Left lung (tissue), 4 donors: ENCODE measurements at regions not wholly inside any gene's neighbourhood (a gene's known extent, or its start where the extent isn't known, plus 50 kb on each side); places are given as distances from the start of the nearest gene placed in this dataset.

Experiments
- ATAC-seq: fragments of 200-7000 bp; cut with Tn5 transposase; one replicate; pipeline ENCODE4 v1.9.1; 2020; ENCODE audit warnings: moderate library complexity
- DNase-seq, 4 donors: peaks; one replicate each; pipeline ENCODE4 v3.0.0-alpha.2; 2013 to 2020
- H3K27ac ChIP-seq, 2 donors: fragments of 200-600 bp; sonication (generic) in 1 of 2; one replicate each; pipeline versions ENCODE4 v1.5.0 to v1.8.0; 2020 to 2021
- H3K27me3 ChIP-seq, 2 donors: fragments of 200-600 bp; sonication (generic) in 1 of 2; one replicate each; pipeline versions ENCODE4 v1.5.0 to v1.8.0; 2020 to 2021
- H3K36me3 ChIP-seq, 2 donors: fragments of 200-600 bp; sonication (generic) in 1 of 2; one replicate each; pipeline versions ENCODE4 v1.5.0 to v1.8.0; 2020 to 2021
- H3K4me1 ChIP-seq, 2 donors: fragments of 200-600 bp; one replicate each; pipeline ENCODE4 v1.8.0; 2021
- H3K4me3 ChIP-seq, 2 donors: fragments of 200-600 bp; sonication (generic) in 1 of 2; one replicate each; pipeline versions ENCODE4 v1.5.0 to v1.8.0; 2020 to 2021; ENCODE audit warnings: mild to moderate bottlenecking in 1 of 2
- H3K9me3 ChIP-seq, 2 donors: fragments of 200-600 bp; sonication (generic) in 1 of 2; one replicate each; pipeline versions ENCODE4 v1.5.0 to v1.8.0; 2020 to 2021
- CTCF ChIP-seq, 2 donors: fragments of 200-600 bp; sonication (generic) in 1 of 2; IDR thresholded peaks; one replicate each; pipeline versions ENCODE4 v1.5.0 to v1.8.0; 2021; ENCODE audit warnings: antibody characterized with exemption in 2 of 2
- intact Hi-C, 2 donors: fragments of 100-400 bp; cut with DNase I; formaldehyde crosslinking; loops; one replicate each; pipeline versions ENCODE4 v1.11.2 to v1.14.2; 2022
- donor health status: DM: no; HTN: yes; CAD: no.
- donor health status: DM: no; HTN: no; CAD: no.

GRCh38 chr20:55057779-55058415 is 582.5 kb downstream of the DOK5 start:
- Histone ChIP-seq H3K36me3 (no peaks in the 10 kb centered on the region), H3K27me3 (no peaks in the 10 kb centered on the region), H3K9me3 (peaks cover 0 to 4% of the 10 kb centered on the region in 2 donors), H3K27ac (no peak overlapping the region), H3K4me1 (no peaks in the 10 kb centered on the region), H3K4me3 (no peak overlapping the region)
- intact Hi-C loops, result no loop called here
- ATAC-seq, result no peak
- no peak for DNase-seq
- peak in 1 of 2 donors; percentile 19 for TF ChIP-seq CTCF (IDR thresholded peaks at IDR 0.05)

- Histone ChIP-seq H3K9me3 (no peaks in the 10 kb centered on the region), H3K27ac (no peak overlapping the region), H3K36me3 (no peaks in the 10 kb centered on the region), H3K4me3 (no peak overlapping the region), H3K4me1 (no peaks in the 10 kb centered on the region), H3K27me3 (no peaks in the 10 kb centered on the region)
- DNase-seq (no peak), ATAC-seq (no peak)
- no peak for TF ChIP-seq CTCF (IDR thresholded peaks at IDR 0.05)
- intact Hi-C loops, result no loop called here
These were observed 579.1 kb downstream of the DOK5 start for GRCh38 chr20:55054453-55054852.

- TF ChIP-seq CTCF (IDR thresholded peaks at IDR 0.05), result no peak
These were observed 578.0 kb downstream of the DOK5 start for GRCh38 chr20:55053389-55053788.

GRCh38 chr20:55052459-55052858 is 577.1 kb downstream of the DOK5 start:
- H3K9me3 ChIP-seq, result no peaks in the 10 kb centered on the region

More at GRCh38 chr20:55053389-55053788, 578.0 kb downstream of the DOK5 start:
- no peaks in the 10 kb centered on the region for H3K9me3 ChIP-seq
- intact Hi-C loops, result no loop called here
- no peak overlapping the region for H3K27ac ChIP-seq
- no peaks in the 10 kb centered on the region for H3K36me3 ChIP-seq
- no peak overlapping the region for H3K4me3 ChIP-seq
- no peak for ATAC-seq
- no peaks in the 10 kb centered on the region for H3K4me1 ChIP-seq
- DNase-seq, result no peak
- no peaks in the 10 kb centered on the region for H3K27me3 ChIP-seq

GRCh38 chr20:55038684-55039083 is 563.3 kb downstream of the DOK5 start:
- Histone ChIP-seq H3K27me3 (no peaks in the 10 kb centered on the region), H3K27ac (no peak overlapping the region), H3K9me3 (peaks cover 0 to 7% of the 10 kb centered on the region in 2 donors), H3K36me3 (no peaks in the 10 kb centered on the region), H3K4me1 (no peaks in the 10 kb centered on the region), H3K4me3 (no peak overlapping the region)
- ATAC-seq, result no peak
- no peak for DNase-seq
- no peak for TF ChIP-seq CTCF (IDR thresholded peaks at IDR 0.05)
- intact Hi-C loops, result no loop called here

More at GRCh38 chr20:55052459-55052858, 577.1 kb downstream of the DOK5 start:
- intact Hi-C loops, result no loop called here
- no peak for TF ChIP-seq CTCF (IDR thresholded peaks at IDR 0.05)
- no peak overlapping the region for H3K4me3 ChIP-seq
- no peaks in the 10 kb centered on the region for H3K27me3 ChIP-seq
- DNase-seq, result no peak
- no peak overlapping the region for H3K27ac ChIP-seq
- no peaks in the 10 kb centered on the region for H3K4me1 ChIP-seq
- ATAC-seq, result no peak
- no peaks in the 10 kb centered on the region for H3K36me3 ChIP-seq
